Vagina (tissue), 2 donors: ENCODE measurements at regions not wholly inside any gene's neighbourhood (a gene's known extent, or its start where the extent isn't known, plus 50 kb on each side); places are given as distances from the start of the nearest gene placed in this dataset.

Experiments used
- DNase-seq, 2 donors: peaks; one replicate each; pipeline ENCODE4 v3.0.0-alpha.2; 2017; ENCODE audit errors: extremely low spot score in 2 of 2
- H3K27ac ChIP-seq: fragments of 200-600 bp; sonication (generic); one replicate; pipeline ENCODE4 v1.5.1; 2019
- H3K27me3 ChIP-seq: fragments of 200-600 bp; sonication (generic); one replicate; pipeline ENCODE4 v1.5.1; 2019
- H3K36me3 ChIP-seq, 2 donors: fragments of 200-600 bp; sonication (generic); one replicate each; pipeline ENCODE4 v1.5.1; 2017 to 2019
- H3K4me1 ChIP-seq: fragments of 200-600 bp; sonication (generic); one replicate; pipeline ENCODE4 v1.5.1; 2019
- H3K4me3 ChIP-seq, 2 donors: fragments of 200-600 bp; sonication (generic); 1 replicate in 1 of 2; 2 replicates in 1 of 2; pipeline ENCODE4 v1.5.1; 2016 to 2019
- H3K9me3 ChIP-seq: fragments of 200-600 bp; sonication (generic); one replicate; pipeline ENCODE4 v1.5.1; 2019
- POLR2A ChIP-seq, 2 donors: fragments of 450-650 bp; IDR thresholded peaks; one replicate each; pipeline ENCODE4 v1.6.1; 2017; ENCODE audit warnings: antibody characterized with exemption in 2 of 2, mild to moderate bottlenecking in 2 of 2, moderate library complexity in 2 of 2
- POLR2AphosphoS5 ChIP-seq, 2 donors: sonication (generic); formaldehyde crosslinking; IDR thresholded peaks; one replicate each; pipeline ENCODE4 v1.9.0; 2017; ENCODE audit warnings: antibody characterized with exemption in 2 of 2, mild to moderate bottlenecking in 2 of 2, low read depth in 1 of 2; ENCODE audit not compliant: insufficient read depth in 1 of 2
- intact Hi-C: fragments of 100-400 bp; cut with DNase I; formaldehyde crosslinking; loops from one replicate; pipeline ENCODE4 v1.15.1; 2023
- TF ChIP-seq, protein P1 (sequence below), 3 experiments: fragments of 450-650 bp in 2 of 3; fragments of 200-600 bp in 1 of 3; sonication (generic) in 1 of 3; IDR thresholded peaks; one replicate each; pipeline ENCODE4 v1.5.1; 2017 to 2019; ENCODE audit warnings: antibody characterized with exemption in 3 of 3, mild to moderate bottlenecking in 2 of 3, moderate library complexity in 2 of 3

DNA sequence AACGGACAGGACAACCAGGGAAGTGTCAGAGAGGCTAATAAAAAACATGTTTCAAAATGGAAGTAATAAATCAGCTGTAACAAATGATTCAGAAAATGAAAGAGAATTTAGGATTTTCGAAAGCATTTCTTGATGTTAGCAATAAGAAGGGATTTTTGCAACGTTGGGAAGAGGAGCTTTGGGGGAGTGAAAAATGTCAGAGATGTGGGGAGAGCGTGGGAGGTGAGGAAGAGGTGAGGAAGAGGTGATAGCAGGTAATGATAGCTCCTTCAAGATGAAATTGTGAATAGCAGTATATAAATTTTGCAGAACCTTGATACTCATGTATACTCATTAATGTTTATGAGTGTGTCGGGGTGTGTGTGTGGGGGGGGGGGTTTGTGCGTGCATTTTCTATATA, 76.2 kb upstream of the COX10 start:
- no peak for TF ChIP-seq POLR2AphosphoS5 (IDR thresholded peaks at IDR 0.05; ENCODE audit: insufficient read depth in 1 of 2, low read depth in 1 of 2)
- TF ChIP-seq, protein P1, sequence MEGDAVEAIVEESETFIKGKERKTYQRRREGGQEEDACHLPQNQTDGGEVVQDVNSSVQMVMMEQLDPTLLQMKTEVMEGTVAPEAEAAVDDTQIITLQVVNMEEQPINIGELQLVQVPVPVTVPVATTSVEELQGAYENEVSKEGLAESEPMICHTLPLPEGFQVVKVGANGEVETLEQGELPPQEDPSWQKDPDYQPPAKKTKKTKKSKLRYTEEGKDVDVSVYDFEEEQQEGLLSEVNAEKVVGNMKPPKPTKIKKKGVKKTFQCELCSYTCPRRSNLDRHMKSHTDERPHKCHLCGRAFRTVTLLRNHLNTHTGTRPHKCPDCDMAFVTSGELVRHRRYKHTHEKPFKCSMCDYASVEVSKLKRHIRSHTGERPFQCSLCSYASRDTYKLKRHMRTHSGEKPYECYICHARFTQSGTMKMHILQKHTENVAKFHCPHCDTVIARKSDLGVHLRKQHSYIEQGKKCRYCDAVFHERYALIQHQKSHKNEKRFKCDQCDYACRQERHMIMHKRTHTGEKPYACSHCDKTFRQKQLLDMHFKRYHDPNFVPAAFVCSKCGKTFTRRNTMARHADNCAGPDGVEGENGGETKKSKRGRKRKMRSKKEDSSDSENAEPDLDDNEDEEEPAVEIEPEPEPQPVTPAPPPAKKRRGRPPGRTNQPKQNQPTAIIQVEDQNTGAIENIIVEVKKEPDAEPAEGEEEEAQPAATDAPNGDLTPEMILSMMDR (IDR thresholded peaks at IDR 0.05): no peak
- TF ChIP-seq POLR2A (IDR thresholded peaks at IDR 0.05): no peak
- intact Hi-C loops: no loop called here

DNA sequence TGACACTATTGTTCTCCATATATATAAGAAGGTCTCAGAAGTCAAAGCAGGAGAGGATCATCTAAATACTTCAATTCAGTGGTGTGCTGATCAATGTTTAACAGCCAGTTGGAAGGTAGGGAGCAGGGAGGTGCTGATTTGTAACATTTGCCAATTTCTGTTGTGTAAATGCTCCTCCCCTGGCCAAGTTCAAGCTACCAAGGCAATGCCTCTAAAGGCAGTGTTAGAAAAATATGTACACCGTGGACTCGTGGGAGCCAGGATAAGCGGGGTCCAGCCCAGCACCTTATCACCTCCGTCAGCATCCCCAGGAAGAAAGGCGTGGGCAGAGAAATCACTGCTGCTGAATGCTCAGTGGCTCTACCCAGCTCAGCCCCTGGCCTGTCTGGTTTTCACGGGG, 75.3 kb upstream of the COX10 start:
- TF ChIP-seq, protein P1 (IDR thresholded peaks at IDR 0.05): no peak
- TF ChIP-seq POLR2AphosphoS5 (IDR thresholded peaks at IDR 0.05; ENCODE audit: insufficient read depth in 1 of 2, low read depth in 1 of 2): no peak
- TF ChIP-seq POLR2A (IDR thresholded peaks at IDR 0.05): no peak
- H3K36me3 ChIP-seq: no peaks in the 10 kb centered on the region
- intact Hi-C loops: no loop called here
- H3K9me3 ChIP-seq: no peaks in the 10 kb centered on the region
- DNase-seq: no peak
- H3K27ac ChIP-seq: no peak overlapping the region
- no peak overlapping the region for H3K4me3 ChIP-seq
- no peaks in the 10 kb centered on the region for H3K27me3 ChIP-seq
- no peaks in the 10 kb centered on the region for H3K4me1 ChIP-seq

More for the DNA sequence above, 76.2 kb upstream of the COX10 start:
- DNase-seq: no peak
- Histone ChIP-seq H3K27ac (no peak overlapping the region), H3K4me1 (no peaks in the 10 kb centered on the region), H3K9me3 (no peaks in the 10 kb centered on the region), H3K36me3 (no peaks in the 10 kb centered on the region), H3K4me3 (no peak overlapping the region), H3K27me3 (no peaks in the 10 kb centered on the region)

DNA sequence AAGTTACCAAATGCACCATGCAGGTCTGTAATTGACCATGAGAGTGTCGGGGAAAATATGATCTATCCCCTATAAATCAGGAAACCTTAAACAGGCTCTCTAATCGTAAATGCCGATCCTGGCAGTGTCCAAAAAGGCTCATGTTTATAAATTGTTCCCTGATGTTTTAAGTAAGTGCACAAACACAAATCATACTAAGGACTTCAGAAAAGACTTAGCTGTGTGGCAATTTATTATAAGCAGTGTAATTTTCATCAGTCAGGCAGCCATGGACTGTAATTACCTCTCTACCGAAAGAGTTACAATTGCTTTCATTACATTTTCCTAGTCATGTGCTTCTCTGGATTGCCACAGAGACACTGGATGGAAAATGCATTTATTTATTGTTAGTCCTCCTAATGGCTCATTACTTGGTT, 73.4 kb upstream of the COX10 start:
- no peaks in the 10 kb centered on the region for H3K36me3 ChIP-seq
- peak overlapping the region in 1 of 2 donors; percentile 15 for H3K4me3 ChIP-seq

DNA sequence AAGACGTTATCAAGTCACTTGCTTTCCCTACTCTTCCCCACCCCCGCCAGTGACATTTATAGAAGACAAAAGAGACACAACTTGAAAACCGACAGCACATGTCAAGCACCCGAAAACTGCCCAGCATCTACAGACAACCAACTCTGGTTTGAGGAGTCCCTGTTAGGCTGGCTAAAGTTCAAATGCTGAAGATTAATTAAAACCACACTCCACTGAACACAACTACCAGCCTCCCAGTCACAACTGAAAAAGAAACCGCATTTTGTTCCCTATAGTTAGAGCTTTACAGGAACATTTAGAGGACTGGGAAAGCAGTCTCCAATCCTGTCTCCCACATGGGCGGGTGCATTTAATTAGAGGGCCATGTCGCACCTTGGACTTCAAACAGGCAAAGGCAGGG, 73.0 kb upstream of the COX10 start:
- H3K36me3 ChIP-seq: no peaks in the 10 kb centered on the region
- no peaks in the 10 kb centered on the region for H3K4me1 ChIP-seq
- peak overlapping the region in 1 of 2 donors; percentile 15 for H3K4me3 ChIP-seq
- no peaks in the 10 kb centered on the region for H3K27me3 ChIP-seq
- no peak for DNase-seq
- intact Hi-C loops: no loop called here
- peak overlapping the region; percentile 56 for H3K27ac ChIP-seq
- no peaks in the 10 kb centered on the region for H3K9me3 ChIP-seq
- TF ChIP-seq POLR2AphosphoS5 (IDR thresholded peaks at IDR 0.05; ENCODE audit: insufficient read depth in 1 of 2, low read depth in 1 of 2): no peak
- TF ChIP-seq POLR2A (IDR thresholded peaks at IDR 0.05): no peak
- TF ChIP-seq, protein P1 (IDR thresholded peaks at IDR 0.05): no peak

More for the DNA sequence above, 73.4 kb upstream of the COX10 start:
- peak overlapping the region; percentile 56 for H3K27ac ChIP-seq
- DNase-seq: no peak
- TF ChIP-seq POLR2AphosphoS5 (IDR thresholded peaks at IDR 0.05; ENCODE audit: insufficient read depth in 1 of 2, low read depth in 1 of 2): no peak
- no peak for TF ChIP-seq POLR2A (IDR thresholded peaks at IDR 0.05)
- TF ChIP-seq, protein P1 (IDR thresholded peaks at IDR 0.05): no peak
- intact Hi-C loops: no loop called here
- no peaks in the 10 kb centered on the region for H3K9me3 ChIP-seq
- H3K27me3 ChIP-seq: no peaks in the 10 kb centered on the region
- H3K4me1 ChIP-seq: no peaks in the 10 kb centered on the region

DNA sequence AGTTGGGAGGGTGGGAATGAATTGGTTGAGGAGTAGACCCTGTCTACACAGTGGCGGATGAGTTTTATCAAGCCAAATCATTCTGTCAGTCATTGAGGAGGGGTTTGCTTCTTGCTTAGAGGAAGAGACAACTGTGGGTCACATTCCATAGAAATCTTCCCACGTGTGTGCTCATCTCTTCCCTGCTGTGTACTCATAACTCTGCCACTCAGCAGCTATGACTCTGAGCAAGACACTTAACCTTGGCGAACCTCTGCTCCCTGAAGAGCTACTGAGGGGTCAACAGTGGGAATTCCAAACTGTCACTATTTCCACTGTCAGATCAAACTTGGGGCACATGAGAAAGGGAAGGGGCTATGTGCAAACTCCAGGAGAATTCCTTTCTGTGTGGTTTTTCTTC, 72.6 kb upstream of the COX10 start:
- TF ChIP-seq, protein P1 (IDR thresholded peaks at IDR 0.05): no peak
- TF ChIP-seq POLR2A (IDR thresholded peaks at IDR 0.05): no peak
- TF ChIP-seq POLR2AphosphoS5 (IDR thresholded peaks at IDR 0.05; ENCODE audit: insufficient read depth in 1 of 2, low read depth in 1 of 2): no peak
- no peak for DNase-seq
- intact Hi-C loops: no loop called here
- Histone ChIP-seq H3K4me3 (no peak overlapping the region), H3K36me3 (no peaks in the 10 kb centered on the region), H3K27ac (peak overlapping the region; percentile 56), H3K27me3 (no peaks in the 10 kb centered on the region), H3K9me3 (no peaks in the 10 kb centered on the region), H3K4me1 (no peaks in the 10 kb centered on the region)
